T-cell (primary cell): ENCODE measurements at regions not wholly inside any gene's neighbourhood (a gene's known extent, or its start where the extent isn't known, plus 50 kb on each side); places are given as distances from the start of the nearest gene placed in this dataset.

ENCODE experiments used
- ATAC-seq, 4 experiments: fragments of 200-7000 bp in 3 of 4; fragments of 150-1000 bp in 1 of 4; cut with Tn5 transposase; replicated peaks in 1 of 4; 1 replicate in 3 of 4; 2 replicates in 1 of 4; pipeline ENCODE4 v1.10.0; 2021; ENCODE audit warnings: moderate library complexity in 3 of 4, mild to moderate bottlenecking in 2 of 4, moderate number of reproducible peaks in 1 of 4
- CTCF ChIA-PET, 2 donors: fragments of 300-600 bp; sonication (Branson Sonifier 250); formaldehyde crosslinking; loops; one replicate each; lab custom pipeline; 2022; ENCODE audit warnings: antibody characterized with exemption in 2 of 2; lab: Charles Lee
- POLR2A ChIA-PET, 2 donors: fragments of 300-600 bp; sonication (Branson Sonifier 250); formaldehyde crosslinking; loops; one replicate each; lab custom pipeline; 2022; ENCODE audit warnings: antibody characterized with exemption in 2 of 2; lab: Charles Lee
- DNase-seq, 35 experiments: peaks; one replicate each; pipeline versions ENCODE4 v3.0.0 to v3.0.0-alpha.2; 2013 to 2023
- H3K27ac ChIP-seq: one replicate; pipeline ENCODE4 v1.5.1; 2013; ENCODE audit warnings: low read length
- H3K27me3 ChIP-seq, 2 experiments: replicated peaks in 1 of 2; 1 replicate in 1 of 2; 2 replicates in 1 of 2; pipeline versions ENCODE4 v1.6.1 to v1.7.0; 2013; ENCODE audit warnings: low read length in 1 of 2, mixed read lengths in 1 of 2; ENCODE audit not compliant: control insufficient read depth in 2 of 2, insufficient read depth in 2 of 2; ENCODE audit errors: extremely low read depth in 1 of 2
- H3K36me3 ChIP-seq, 2 donors: 1 replicate in 1 of 2; 2 replicates in 1 of 2; pipeline versions ENCODE4 v1.6.1 to v1.7.0; 2013; ENCODE audit warnings: low read length in 1 of 2; ENCODE audit not compliant: control insufficient read depth in 2 of 2, insufficient read depth in 1 of 2; ENCODE audit errors: extremely low read depth in 1 of 2
- H3K4me1 ChIP-seq, 2 experiments: 1 replicate in 1 of 2; 2 replicates in 1 of 2; pipeline versions ENCODE4 v1.6.1 to v1.7.0; 2013; ENCODE audit warnings: low read length in 2 of 2, mixed read lengths in 1 of 2; ENCODE audit not compliant: insufficient read depth in 2 of 2, control insufficient read depth in 1 of 2; ENCODE audit errors: extremely low read depth in 1 of 2
- H3K4me3 ChIP-seq, 2 donors: 1 replicate in 1 of 2; 2 replicates in 1 of 2; pipeline versions ENCODE4 v1.5.1 to v1.7.0; 2013; ENCODE audit warnings: mild to moderate bottlenecking in 2 of 2, low read length in 1 of 2, moderate library complexity in 1 of 2; ENCODE audit not compliant: control insufficient read depth in 1 of 2; ENCODE audit errors: extremely low read depth in 1 of 2
- H3K9me3 ChIP-seq: 2 replicates; pipeline ENCODE4 v1.7.0; 2013
- H3K27ac Mint-ChIP-seq, 2 donors: one replicate each; pipeline ENCODE4 v1.8.0; 2020 to 2021; ENCODE audit warnings: mild to moderate bottlenecking in 2 of 2, mixed read lengths in 2 of 2
- H3K27me3 Mint-ChIP-seq, 2 donors: one replicate each; pipeline ENCODE4 v1.8.0; 2021 to 2022; ENCODE audit warnings: mixed read lengths in 2 of 2
- H3K36me3 Mint-ChIP-seq: one replicate; pipeline ENCODE4 v1.8.0; 2021; ENCODE audit warnings: mixed read lengths
- H3K4me1 Mint-ChIP-seq, 3 donors: one replicate each; pipeline ENCODE4 v1.8.0; 2020 to 2022; ENCODE audit warnings: mixed read lengths in 3 of 3, mild to moderate bottlenecking in 1 of 3
- H3K4me3 Mint-ChIP-seq, 3 donors: one replicate each; pipeline ENCODE4 v1.8.0; 2020 to 2022; ENCODE audit warnings: mild to moderate bottlenecking in 3 of 3, mixed read lengths in 3 of 3, moderate library complexity in 3 of 3
- H3K9me3 Mint-ChIP-seq, 3 donors: one replicate each; pipeline ENCODE4 v1.8.0; 2020 to 2022; ENCODE audit warnings: mixed read lengths in 3 of 3
- WGBS: methylation state at CpG from one replicate; pipeline ENCODE4 v1.1.5; 2013; ENCODE audit warnings: missing lambda C conversion rate; ENCODE audit not compliant: insufficient coverage; 5-methylcytosine and 5-hydroxymethylcytosine counted together

DNA sequence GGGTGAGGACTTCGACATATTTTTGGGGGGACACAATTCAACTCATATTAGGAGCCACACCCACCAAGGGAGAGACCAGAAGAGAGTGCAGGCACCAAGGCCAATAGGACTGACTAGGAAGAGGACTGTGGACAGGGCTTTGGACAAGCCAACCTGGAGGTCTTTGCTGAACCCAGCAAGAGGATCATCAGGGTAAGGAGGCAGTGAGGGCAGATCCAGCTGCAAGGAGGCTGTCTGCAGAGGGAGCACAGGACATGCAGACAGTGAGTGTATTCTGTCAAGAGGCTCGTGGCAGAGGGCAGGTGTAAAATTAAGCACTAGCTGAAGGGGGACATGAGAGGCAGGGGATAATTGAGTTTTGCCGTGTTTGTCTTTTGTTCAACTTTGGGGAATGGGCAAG is 83.4 kb upstream of the MGMT start:
- Mint-ChIP-seq H3K36me3 (no peaks in the 10 kb centered on the region), H3K4me1 (no peaks in the 10 kb centered on the region), H3K4me3 (no peak overlapping the region), H3K27ac (no peak overlapping the region), H3K9me3 (no peaks in the 10 kb centered on the region), H3K27me3 (peaks cover 0 to 10% of the 10 kb centered on the region in 2 donors)
- ChIA-PET POLR2A (no interaction called here), CTCF (no interaction called here)
- no peak for ATAC-seq
- no peaks in the 10 kb centered on the region for H3K36me3 ChIP-seq
- H3K27me3 ChIP-seq = peaks cover 0 to 4% of the 10 kb centered on the region in 2 experiments
- WGBS = no CpG with 5 or more reads among the region's 3 CpGs
- no peak overlapping the region for H3K4me3 ChIP-seq
- no peak for DNase-seq
- H3K27ac ChIP-seq = no peak overlapping the region
- no peaks in the 10 kb centered on the region for H3K4me1 ChIP-seq
- H3K9me3 ChIP-seq = no peaks in the 10 kb centered on the region

DNA sequence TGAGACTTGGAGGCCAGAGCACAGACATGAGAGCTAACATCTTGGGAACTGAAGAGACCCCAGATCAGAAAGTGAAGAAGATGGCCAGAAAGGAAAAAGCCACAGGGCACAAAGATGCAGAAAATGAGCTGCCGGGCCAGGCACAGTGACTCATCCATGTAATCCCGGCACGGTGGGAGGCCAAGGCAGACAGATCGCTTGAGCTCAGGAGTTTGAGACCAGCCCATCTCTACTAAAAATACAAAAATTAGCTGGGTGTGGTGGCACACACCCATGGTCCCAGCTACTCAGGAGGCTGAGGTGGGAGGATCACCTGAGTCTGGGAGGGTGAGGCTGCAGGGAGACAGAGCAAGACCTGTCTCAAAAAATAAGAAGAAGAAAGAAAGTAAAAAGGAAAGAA is 81.4 kb upstream of the MGMT start:
- no peaks in the 10 kb centered on the region for H3K4me1 Mint-ChIP-seq
- DNase-seq (no peak), ATAC-seq (no peak)
- Histone ChIP-seq H3K4me3 (no peak overlapping the region), H3K27me3 (peaks cover 0 to 4% of the 10 kb centered on the region in 2 experiments), H3K9me3 (no peaks in the 10 kb centered on the region), H3K4me1 (no peaks in the 10 kb centered on the region), H3K27ac (no peak overlapping the region), H3K36me3 (no peaks in the 10 kb centered on the region)
- H3K9me3 Mint-ChIP-seq = no peaks in the 10 kb centered on the region
- WGBS = no CpG with 5 or more reads among the region's 4 CpGs
- H3K27ac Mint-ChIP-seq = no peak overlapping the region
- ChIA-PET CTCF (no interaction called here), POLR2A (no interaction called here)
- no peak overlapping the region for H3K4me3 Mint-ChIP-seq
- no peaks in the 10 kb centered on the region for H3K36me3 Mint-ChIP-seq
- peaks cover 2 to 14% of the 10 kb centered on the region in 2 donors for H3K27me3 Mint-ChIP-seq

DNA sequence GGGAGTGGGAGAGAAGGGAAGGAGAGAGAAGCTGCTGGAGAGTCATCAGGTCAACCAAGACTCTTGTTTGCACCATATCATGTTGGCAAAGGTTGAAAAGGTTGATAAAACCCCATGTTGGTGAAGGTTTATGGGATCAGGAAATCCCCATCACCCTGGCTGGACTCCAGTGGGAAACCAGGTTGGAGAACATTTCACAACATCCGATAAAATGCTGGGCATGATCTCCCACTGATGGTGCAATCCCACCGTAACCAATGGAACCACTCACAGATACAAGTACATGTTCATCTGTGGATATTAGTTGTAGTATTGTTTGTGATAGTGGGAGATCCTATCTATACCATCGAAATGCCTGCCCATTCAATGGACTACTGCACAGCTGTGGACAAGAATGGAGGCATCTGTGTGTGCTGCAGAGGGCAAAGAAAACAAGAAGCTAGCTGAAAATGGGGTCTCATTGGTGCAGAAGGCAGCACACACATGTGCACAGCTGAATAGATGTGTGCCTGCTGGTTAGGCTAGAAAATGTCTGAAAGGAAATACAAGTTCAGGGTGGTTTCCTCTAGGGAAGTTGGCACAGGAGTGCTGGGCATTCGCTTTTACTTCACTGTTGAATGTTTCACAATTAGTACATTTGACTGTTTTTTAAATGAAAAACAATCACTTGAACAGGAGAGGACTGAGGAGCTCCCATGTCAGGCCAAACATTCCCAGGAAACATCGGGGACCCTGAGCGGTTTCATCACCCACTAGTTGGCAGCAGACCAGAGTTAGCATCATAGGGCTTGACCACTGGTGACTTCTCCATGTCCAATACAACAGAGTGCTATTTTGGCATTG is 80.4 kb upstream of the MGMT start:
- 79% methylated on average over 2 of the region's 6 CpGs for WGBS
- ChIA-PET POLR2A (no interaction called here), CTCF (no interaction called here)
- Histone ChIP-seq H3K9me3 (no peaks in the 10 kb centered on the region), H3K36me3 (no peaks in the 10 kb centered on the region), H3K4me3 (no peak overlapping the region), H3K27me3 (peaks cover 0 to 4% of the 10 kb centered on the region in 2 experiments), H3K4me1 (no peaks in the 10 kb centered on the region), H3K27ac (no peak overlapping the region)
- Mint-ChIP-seq H3K9me3 (no peaks in the 10 kb centered on the region), H3K27ac (no peak overlapping the region), H3K4me1 (no peaks in the 10 kb centered on the region), H3K27me3 (peaks cover 2 to 14% of the 10 kb centered on the region in 2 donors), H3K36me3 (no peaks in the 10 kb centered on the region), H3K4me3 (no peak overlapping the region)
- ATAC-seq (no peak), DNase-seq (no peak)

DNA sequence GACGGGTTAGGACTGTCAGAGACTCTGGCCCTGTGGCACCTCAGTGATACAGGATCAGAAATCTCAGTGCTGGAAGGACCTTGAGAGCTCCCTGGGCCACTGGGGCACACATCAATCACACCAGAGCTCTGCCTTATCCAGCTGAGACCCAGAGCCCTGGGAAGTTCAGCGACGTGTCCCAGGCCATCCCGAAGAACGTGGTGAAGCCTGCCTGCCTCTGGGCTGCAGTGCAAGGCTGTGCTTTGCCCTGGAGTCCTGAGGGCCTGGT is 79.8 kb upstream of the MGMT start:
- ATAC-seq = no peak
- Mint-ChIP-seq H3K4me3 (no peak overlapping the region), H3K4me1 (no peaks in the 10 kb centered on the region), H3K27ac (no peak overlapping the region), H3K27me3 (peaks cover 2 to 14% of the 10 kb centered on the region in 2 donors), H3K9me3 (no peaks in the 10 kb centered on the region), H3K36me3 (no peaks in the 10 kb centered on the region)
- ChIA-PET POLR2A (no interaction called here), CTCF (no interaction called here)
- WGBS = 80% methylated on average over 4 of the region's 5 CpGs
- Histone ChIP-seq H3K4me3 (no peak overlapping the region), H3K27me3 (peaks cover 0 to 4% of the 10 kb centered on the region in 2 experiments), H3K27ac (no peak overlapping the region), H3K9me3 (no peaks in the 10 kb centered on the region), H3K4me1 (no peaks in the 10 kb centered on the region), H3K36me3 (no peaks in the 10 kb centered on the region)
- DNase-seq = no peak

DNA sequence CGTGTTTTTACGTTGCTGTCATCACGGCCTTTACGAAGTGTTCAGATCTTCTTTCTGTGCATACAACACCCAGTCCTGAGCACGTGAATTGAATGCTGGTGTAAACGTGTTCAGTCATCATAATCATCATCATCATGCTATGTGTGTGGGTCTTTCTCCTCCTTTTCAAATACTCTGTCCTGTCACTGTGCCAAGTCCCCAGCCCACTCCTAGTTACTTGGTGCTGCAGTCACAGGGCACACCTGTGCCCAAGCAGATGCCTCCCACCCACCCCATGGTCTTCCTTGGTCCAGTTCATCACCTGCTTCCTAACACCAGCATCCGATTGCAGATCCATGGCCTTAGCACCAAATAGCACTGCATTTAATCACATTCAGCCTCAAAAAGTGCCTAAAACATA is 78.6 kb upstream of the MGMT start:
- POLR2A ChIA-PET = no interaction called here
- Mint-ChIP-seq H3K9me3 (no peaks in the 10 kb centered on the region), H3K36me3 (no peaks in the 10 kb centered on the region), H3K27me3 (peaks cover 2 to 15% of the 10 kb centered on the region in 2 donors), H3K4me1 (no peaks in the 10 kb centered on the region), H3K27ac (no peak overlapping the region), H3K4me3 (no peak overlapping the region)
- H3K9me3 ChIP-seq = no peaks in the 10 kb centered on the region
- no peaks in the 10 kb centered on the region for H3K36me3 ChIP-seq
- 100% methylated on average over 2 of the region's 7 CpGs for WGBS
- H3K27ac ChIP-seq = no peak overlapping the region
- H3K4me1 ChIP-seq = no peaks in the 10 kb centered on the region
- CTCF ChIA-PET = no interaction called here
- H3K27me3 ChIP-seq = peaks cover 0 to 4% of the 10 kb centered on the region in 2 experiments
- no peak overlapping the region for H3K4me3 ChIP-seq
- ATAC-seq (no peak), DNase-seq (no peak)

DNA sequence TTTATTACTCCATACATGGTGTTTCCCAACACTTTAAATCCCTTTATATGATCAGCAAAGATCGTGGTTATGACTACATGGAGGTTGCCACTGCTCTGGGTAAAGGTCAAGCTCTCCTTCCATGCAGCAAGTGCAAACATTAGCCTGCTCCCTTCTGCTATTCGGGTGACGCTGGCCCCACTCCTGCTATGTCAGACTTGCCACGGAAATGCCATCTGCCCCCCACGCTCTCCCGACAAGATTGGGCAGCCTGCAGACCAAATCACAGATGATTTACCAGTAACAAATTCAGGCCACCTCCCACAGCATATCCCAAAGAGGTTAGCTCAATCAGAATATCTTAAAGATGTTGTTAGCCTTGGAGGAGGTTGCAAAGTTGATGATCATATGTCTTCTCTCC is 77.8 kb upstream of the MGMT start:
- no peaks in the 10 kb centered on the region for H3K4me1 ChIP-seq
- DNase-seq (no peak), ATAC-seq (no peak)
- H3K9me3 ChIP-seq = no peaks in the 10 kb centered on the region
- Mint-ChIP-seq H3K4me3 (no peak overlapping the region), H3K36me3 (no peaks in the 10 kb centered on the region), H3K9me3 (no peaks in the 10 kb centered on the region), H3K27ac (no peak overlapping the region), H3K4me1 (no peaks in the 10 kb centered on the region), H3K27me3 (peaks cover 2 to 11% of the 10 kb centered on the region in 2 donors)
- 50% methylated on average over 1 of the region's 6 CpGs for WGBS
- no peaks in the 10 kb centered on the region for H3K27me3 ChIP-seq
- H3K27ac ChIP-seq = no peak overlapping the region
- ChIA-PET POLR2A (no interaction called here), CTCF (no interaction called here)
- no peak overlapping the region for H3K4me3 ChIP-seq
- H3K36me3 ChIP-seq = no peaks in the 10 kb centered on the region

DNA sequence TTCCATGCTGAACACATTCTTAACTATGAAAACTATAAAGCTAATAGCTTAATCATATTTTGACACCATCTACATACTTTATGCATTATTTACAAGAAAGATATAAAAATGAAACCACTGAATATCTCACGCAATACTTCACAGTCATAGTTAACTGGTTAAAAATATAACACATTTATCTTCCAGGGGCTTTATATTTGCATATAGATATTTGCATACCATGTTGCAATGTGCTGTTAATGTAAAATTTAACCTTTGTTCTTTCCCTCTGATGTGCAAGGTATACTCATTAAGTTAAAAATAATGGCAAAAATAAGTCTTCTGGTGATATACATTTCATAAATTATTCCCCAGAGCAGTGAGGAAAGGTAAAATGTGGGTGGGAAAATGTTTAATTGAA is 76.9 kb upstream of the MGMT start:
- Mint-ChIP-seq H3K27ac (no peak overlapping the region), H3K4me3 (no peak overlapping the region), H3K4me1 (no peaks in the 10 kb centered on the region), H3K9me3 (no peaks in the 10 kb centered on the region), H3K36me3 (no peaks in the 10 kb centered on the region), H3K27me3 (peaks cover 2 to 11% of the 10 kb centered on the region in 2 donors)
- Histone ChIP-seq H3K4me3 (no peak overlapping the region), H3K4me1 (no peaks in the 10 kb centered on the region), H3K27ac (no peak overlapping the region), H3K27me3 (no peaks in the 10 kb centered on the region), H3K9me3 (no peaks in the 10 kb centered on the region), H3K36me3 (no peaks in the 10 kb centered on the region)
- WGBS = no CpG with 5 or more reads among the region's 1 CpG
- DNase-seq = no peak
- ATAC-seq = no peak
- ChIA-PET POLR2A (no interaction called here), CTCF (no interaction called here)
